BJ (cell line): ENCODE measurements at regions not wholly inside any gene's neighbourhood (a gene's known extent, or its start where the extent isn't known, plus 50 kb on each side); places are given as distances from the start of the nearest gene placed in this dataset.
"Not testable (repeated sequence)": the region's sequence is repeated elsewhere in the genome, so short reads cannot be mapped to it uniquely, and the experiment has no call there.

Experiments
- CTCF ChIA-PET: fragments of 350-600 bp; formaldehyde crosslinking; extraction: SDS; loops from one replicate; lab custom pipeline; 2021; ENCODE audit warnings: antibody characterized with exemption, inconsistent platforms; lab: Yijun Ruan, JAX
- POLR2A ChIA-PET: fragments of 300-600 bp; sonication (Branson Sonifier 250); formaldehyde crosslinking; extraction: SDS; loops from one replicate; lab custom pipeline; 2021; ENCODE audit warnings: antibody characterized with exemption; lab: Charles Lee
- DNase-seq: peaks from one replicate; pipeline ENCODE4 v3.0.0-alpha.2; 2011; ENCODE audit warnings: low read depth
- H3K27me3 ChIP-seq: 2 replicates; pipeline ENCODE4 v1.6.0; 2011; ENCODE audit warnings: low read length; ENCODE audit not compliant: control insufficient read depth, insufficient read depth
- H3K36me3 ChIP-seq: 2 replicates; pipeline ENCODE4 v1.5.1; 2011; ENCODE audit warnings: low read length; ENCODE audit not compliant: control insufficient read depth, insufficient read depth
- H3K4me3 ChIP-seq: 2 replicates; pipeline ENCODE4 v1.5.1; 2011; ENCODE audit warnings: low read depth, mild to moderate bottlenecking, control low read depth, low read length
- CTCF ChIP-seq: IDR thresholded peaks from 2 replicates; pipeline ENCODE4 v1.5.1; 2011; ENCODE audit warnings: low read depth, mild to moderate bottlenecking, control low read depth, inconsistent platforms, low read length, moderate library complexity; ENCODE audit not compliant: insufficient read depth

- POLR2A ChIA-PET = no interaction called here
Observed at GRCh38 chr6:104466306-104466705, 393.4 kb downstream of the HACE1 start.

DNA sequence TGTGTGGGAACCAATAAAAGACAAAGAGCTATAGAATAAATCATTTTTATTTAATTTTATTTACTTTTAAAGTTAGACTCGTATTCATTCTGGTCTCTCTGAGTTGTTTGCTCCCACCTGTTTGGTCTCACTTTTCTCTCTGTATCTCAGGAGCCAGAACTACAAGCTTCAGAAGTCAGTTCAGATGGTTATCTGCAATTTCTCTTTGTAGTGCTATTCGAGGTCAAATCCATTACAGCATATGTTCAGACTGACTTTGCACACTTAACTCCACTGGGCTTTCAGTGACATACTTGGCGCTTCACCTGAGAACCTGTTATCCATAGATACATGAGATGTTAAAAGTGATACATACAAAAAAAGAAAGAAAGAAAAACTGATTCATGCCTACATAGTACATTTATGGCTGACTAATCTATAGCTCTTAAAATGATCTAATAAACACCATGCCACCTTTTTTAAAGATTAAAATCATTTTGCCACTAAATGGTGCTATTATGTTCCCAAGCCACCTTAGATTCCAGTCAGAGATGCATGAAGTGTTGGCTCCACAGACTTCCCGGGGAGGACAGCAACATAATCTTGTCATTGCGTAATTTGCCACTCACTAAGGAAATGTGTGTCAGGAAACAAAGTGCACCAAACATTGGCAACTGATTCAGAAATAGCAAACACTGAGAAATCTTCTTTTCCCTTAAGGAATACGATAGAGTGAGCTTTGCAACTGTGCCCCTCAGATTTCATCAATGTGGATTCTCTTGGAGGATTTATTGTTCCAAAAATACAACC, 396.7 kb downstream of the HACE1 start:
- POLR2A ChIA-PET = no interaction called here
- Histone ChIP-seq H3K4me3 (no peak overlapping the region), H3K27me3 (no peaks in the 10 kb centered on the region), H3K36me3 (no peaks in the 10 kb centered on the region)
- TF ChIP-seq CTCF = no peak
- CTCF ChIA-PET = no interaction called here
- no peak for DNase-seq

More at GRCh38 chr6:104466306-104466705, 393.4 kb downstream of the HACE1 start:
- H3K36me3 ChIP-seq = no peaks in the 10 kb centered on the region
- no peaks in the 10 kb centered on the region for H3K27me3 ChIP-seq
- DNase-seq = no peak
- CTCF ChIA-PET = no interaction called here
- no peak for TF ChIP-seq CTCF
- H3K4me3 ChIP-seq = no peak overlapping the region

DNA sequence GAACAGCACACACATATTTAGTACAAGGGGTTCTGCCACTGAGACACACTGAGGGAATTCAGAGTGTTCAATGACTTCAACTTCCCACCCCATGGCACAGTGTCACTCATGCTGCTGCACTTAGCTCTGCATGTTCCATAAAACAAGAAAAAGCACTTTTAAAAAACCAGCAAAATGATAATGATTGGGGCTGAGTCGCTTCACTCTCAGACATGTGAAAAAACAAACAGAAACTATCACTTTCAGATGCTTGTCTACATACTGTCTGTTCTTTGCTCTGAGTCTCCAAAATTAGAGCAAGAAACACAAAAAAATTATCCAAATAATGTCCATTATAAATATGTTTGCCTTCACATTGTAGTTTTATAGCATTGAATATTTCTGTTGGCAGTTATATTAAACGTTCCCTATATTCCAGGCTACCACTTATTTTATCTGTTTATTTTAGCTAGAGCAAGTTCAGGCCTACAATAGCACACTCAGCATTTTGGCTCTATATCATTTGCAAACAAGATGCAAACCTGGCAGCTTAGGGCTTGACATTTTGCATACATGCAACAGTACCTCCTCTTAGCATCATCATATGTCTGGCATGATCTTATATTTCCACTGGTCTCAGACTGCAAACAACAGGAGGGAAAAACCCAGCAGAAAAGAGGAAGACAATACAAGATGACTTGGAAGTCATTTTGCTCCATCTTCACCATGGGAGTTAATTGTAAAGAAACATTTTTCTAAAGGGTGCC, 398.8 kb downstream of the HACE1 start:
- no peaks in the 10 kb centered on the region for H3K36me3 ChIP-seq
- CTCF ChIA-PET = no interaction called here
- TF ChIP-seq CTCF = no peak
- no peak for DNase-seq
- no peaks in the 10 kb centered on the region for H3K27me3 ChIP-seq
- no peak overlapping the region for H3K4me3 ChIP-seq
- POLR2A ChIA-PET = no interaction called here

DNA sequence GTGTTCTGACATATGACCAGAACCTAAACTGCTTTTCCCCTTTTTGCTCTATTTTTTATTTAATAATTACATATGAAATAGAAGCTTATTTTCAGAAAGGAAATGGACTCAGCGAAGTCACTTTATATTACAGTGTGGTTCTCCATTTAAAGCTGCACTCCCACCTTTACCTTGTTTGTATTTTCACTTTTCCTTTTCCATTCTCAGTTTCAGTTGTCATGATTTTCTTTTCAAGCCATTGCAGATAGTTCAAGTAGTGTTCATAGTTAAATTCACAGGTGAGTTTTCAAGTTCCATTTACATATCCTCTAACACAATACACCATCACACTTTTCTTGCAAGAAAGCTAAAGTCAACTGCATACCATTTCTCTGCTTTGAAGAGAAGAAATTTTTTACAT, 400.2 kb downstream of the HACE1 start:
- no peaks in the 10 kb centered on the region for H3K36me3 ChIP-seq
- ChIA-PET CTCF (no interaction called here), POLR2A (no interaction called here)
- DNase-seq = no peak
- no peaks in the 10 kb centered on the region for H3K27me3 ChIP-seq
- TF ChIP-seq CTCF = no peak
- no peak overlapping the region for H3K4me3 ChIP-seq

GRCh38 chr6:104449918-104450317, 409.8 kb downstream of the HACE1 start:
- ChIA-PET POLR2A (no interaction called here), CTCF (no interaction called here)
- DNase-seq = no peak
- Histone ChIP-seq H3K4me3 (no peak overlapping the region), H3K27me3 (no peaks in the 10 kb centered on the region), H3K36me3 (no peaks in the 10 kb centered on the region)
- no peak for TF ChIP-seq CTCF

- DNase-seq, H3K4me3 ChIP-seq, H3K27me3 ChIP-seq, POLR2A ChIA-PET, H3K36me3 ChIP-seq, CTCF ChIA-PET: not testable (repeated sequence)
Observed at GRCh38 chr6:104446101-104447080, 413.3 kb downstream of the HACE1 start.
